C4-2B (cell line): ENCODE measurements at regions not wholly inside any gene's neighbourhood (a gene's known extent, or its start where the extent isn't known, plus 50 kb on each side); places are given as distances from the start of the nearest gene placed in this dataset.

Source experiments
- H3K27ac ChIP-seq: fragments of 450-650 bp; 2 replicates; pipeline ENCODE4 v1.5.1; 2017
- CTCF ChIP-seq: fragments of 450-650 bp; conservative IDR thresholded peaks from 2 replicates; pipeline ENCODE4 v1.5.1; 2017; ENCODE audit warnings: mild to moderate bottlenecking
- ZFX ChIP-seq: fragments of 450-650 bp; IDR thresholded peaks from 2 replicates; pipeline ENCODE4 v1.6.1; 2017

DNA sequence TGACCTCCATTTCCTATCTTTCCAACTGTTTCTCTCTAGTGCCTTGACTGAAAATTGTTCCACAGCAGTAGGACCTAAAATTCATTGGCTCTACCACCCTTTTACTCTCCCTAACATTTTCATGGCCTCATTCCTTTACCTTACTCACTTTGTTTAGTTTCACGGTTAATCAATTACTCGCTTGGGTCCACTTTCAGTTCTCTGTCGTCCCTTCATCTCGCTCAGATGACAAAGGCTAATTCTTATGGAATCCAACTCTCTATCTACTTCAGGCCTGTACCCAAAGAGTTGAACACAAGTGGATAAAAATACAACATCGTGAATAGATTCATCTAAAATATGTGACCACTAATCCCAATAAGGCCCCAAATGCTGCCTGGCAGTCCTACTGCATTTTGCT, 85.9 kb upstream of the ADO start:
- no peak for TF ChIP-seq ZFX
- no peak for TF ChIP-seq CTCF
- H3K27ac ChIP-seq: no peak overlapping the region

- TF ChIP-seq ZFX (no peak), CTCF (no peak)
- H3K27ac ChIP-seq: no peak overlapping the region
Observed at GRCh38 chr10:62719061-62719460, 85.5 kb upstream of the ADO start.

GRCh38 chr10:62721687-62722086, 82.8 kb upstream of the ADO start:
- no peak for TF ChIP-seq CTCF
- H3K27ac ChIP-seq: no peak overlapping the region

DNA sequence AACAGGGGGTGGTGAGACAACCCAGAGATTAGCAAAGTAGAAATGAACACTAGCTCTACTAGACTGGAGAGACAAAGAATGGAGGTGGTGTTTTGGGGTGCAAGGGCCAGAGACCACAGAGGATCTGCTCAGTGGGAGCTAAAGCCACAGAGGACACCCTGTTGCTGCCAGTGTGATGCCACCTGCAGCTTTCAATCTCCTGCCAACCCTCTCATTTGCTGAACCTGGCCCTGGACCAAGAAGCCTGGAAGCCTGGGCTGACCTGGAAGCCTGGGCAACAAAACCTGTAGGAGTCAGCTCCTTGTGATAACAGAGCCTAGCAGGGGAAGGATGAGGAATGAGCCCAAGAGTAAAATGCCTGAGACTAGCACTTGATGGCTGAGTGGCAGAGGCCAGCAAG, 81.1 kb upstream of the ADO start:
- TF ChIP-seq ZFX (no peak), CTCF (no peak)
- H3K27ac ChIP-seq: no peak overlapping the region

DNA sequence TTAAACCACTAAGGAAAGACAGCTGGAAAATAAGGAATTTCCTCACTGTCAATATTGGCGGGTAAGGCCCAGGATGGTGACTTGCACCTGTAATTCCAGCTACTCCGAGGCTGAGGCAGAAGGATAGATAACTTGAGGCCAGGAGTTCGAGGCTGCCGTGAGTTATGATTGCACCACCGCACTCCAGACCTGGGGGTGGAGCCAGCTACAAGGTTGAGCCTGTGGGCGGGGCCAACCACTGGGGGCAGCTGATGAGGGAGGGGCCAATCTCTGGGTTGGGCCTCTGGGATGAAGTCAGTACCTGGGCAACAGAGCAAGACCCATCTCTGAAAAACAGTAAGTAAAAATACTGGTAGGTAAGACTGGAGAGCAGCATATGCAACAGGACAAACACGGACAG, 80.1 kb upstream of the ADO start:
- no peak for TF ChIP-seq ZFX
- no peak overlapping the region for H3K27ac ChIP-seq

DNA sequence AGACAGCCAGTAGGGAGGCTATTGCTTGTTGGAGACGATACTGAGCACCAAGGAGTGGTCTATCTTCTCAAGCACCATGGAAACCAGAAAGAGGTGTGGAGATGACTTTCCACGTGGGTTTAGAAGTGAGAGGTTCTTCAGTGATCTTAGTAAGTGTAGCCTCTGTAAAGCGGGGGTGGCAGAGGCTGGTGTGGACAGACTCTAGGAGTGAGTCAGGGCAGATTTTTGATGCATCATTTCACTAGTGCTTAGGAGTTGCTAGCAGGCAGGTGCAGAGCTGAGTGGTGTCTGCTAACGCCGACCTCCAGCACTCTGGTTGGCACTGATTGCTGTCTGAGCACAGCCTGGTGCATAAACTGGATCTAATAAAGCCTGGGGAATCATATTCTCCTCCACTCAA, 78.4 kb upstream of the ADO start:
- TF ChIP-seq ZFX: no peak
- no peak for TF ChIP-seq CTCF
- H3K27ac ChIP-seq: no peak overlapping the region

- no peak for TF ChIP-seq ZFX
- TF ChIP-seq CTCF: no peak
- H3K27ac ChIP-seq: no peak overlapping the region
Observed at GRCh38 chr10:62726638-62727037, 77.9 kb upstream of the ADO start.

DNA sequence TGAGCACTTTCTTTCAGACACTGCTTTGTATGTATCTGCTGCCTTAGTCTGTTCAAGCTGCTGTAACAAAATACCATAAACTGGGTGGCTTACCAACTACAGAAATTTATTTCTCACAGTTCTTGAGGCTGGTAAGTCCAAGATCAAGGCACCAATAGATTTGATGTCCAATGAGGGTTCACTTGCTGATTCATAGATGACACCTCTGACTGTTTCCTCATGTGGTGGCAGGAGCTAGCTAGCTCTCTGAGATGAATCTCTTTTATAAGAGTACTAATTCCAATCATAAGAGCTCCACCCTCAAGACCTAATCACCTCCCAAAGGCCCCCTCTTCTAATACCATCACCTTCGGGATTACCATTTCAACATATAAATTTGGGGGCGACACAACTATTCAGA, 76.6 kb upstream of the ADO start:
- H3K27ac ChIP-seq: no peak overlapping the region
- no peak for TF ChIP-seq ZFX
- no peak for TF ChIP-seq CTCF
